DND-41 (cell line): ENCODE measurements at regions not wholly inside any gene's neighbourhood (a gene's known extent, or its start where the extent isn't known, plus 50 kb on each side); places are given as distances from the start of the nearest gene placed in this dataset.

Experiments used
- ATAC-seq: fragments of 200-7000 bp; cut with Tn5 transposase; 3 replicates; pipeline ENCODE4 v1.9.1; 2021; ENCODE audit warnings: low read depth; ENCODE audit not compliant: insufficient read depth
- DNase-seq: peaks from one replicate; pipeline ENCODE4 v3.0.0-alpha.2; 2020
- H2AFZ ChIP-seq: 2 replicates; pipeline ENCODE4 v1.6.0; 2012; ENCODE audit warnings: low read depth, low read length
- H3K27ac ChIP-seq: 2 replicates; pipeline ENCODE4 v1.5.1; 2012; ENCODE audit warnings: low read length, inconsistent platforms
- H3K27me3 ChIP-seq: fragments of 200-600 bp; sonication (generic); 2 replicates; pipeline ENCODE4 v1.6.0; 2012; ENCODE audit warnings: low read length, mild to moderate bottlenecking, inconsistent platforms; ENCODE audit not compliant: insufficient read depth, poor library complexity
- H3K36me3 ChIP-seq: 2 replicates; pipeline ENCODE4 v1.5.1; 2012; ENCODE audit warnings: low read length, inconsistent platforms; ENCODE audit not compliant: insufficient read depth
- H3K4me1 ChIP-seq: 2 replicates; pipeline ENCODE4 v1.5.1; 2012; ENCODE audit warnings: mild to moderate bottlenecking, low read length; ENCODE audit not compliant: insufficient read depth
- H3K4me2 ChIP-seq: 2 replicates; pipeline ENCODE4 v1.6.0; 2012; ENCODE audit warnings: mild to moderate bottlenecking, moderate library complexity, low read length, inconsistent platforms; ENCODE audit not compliant: insufficient read depth
- H3K4me3 ChIP-seq, 2 experiments: fragments of 200-600 bp in 1 of 2; shearing (Covaris generic) in 1 of 2; 2 replicates each; pipeline ENCODE4 v1.5.1; 2012 to 2016; ENCODE audit warnings: inconsistent platforms in 2 of 2, low read length in 2 of 2, mild to moderate bottlenecking in 2 of 2, low read depth in 1 of 2, moderate library complexity in 1 of 2
- H3K79me2 ChIP-seq: 2 replicates; pipeline ENCODE4 v1.6.0; 2012; ENCODE audit warnings: low read length, inconsistent platforms; ENCODE audit not compliant: insufficient read depth
- H3K9ac ChIP-seq: 2 replicates; pipeline ENCODE4 v1.6.0; 2012; ENCODE audit warnings: low read depth, mild to moderate bottlenecking, inconsistent platforms, low read length, moderate library complexity
- H3K9me3 ChIP-seq: 2 replicates; pipeline ENCODE4 v1.5.1; 2012; ENCODE audit warnings: low read length, moderate library complexity, mild to moderate bottlenecking, inconsistent platforms; ENCODE audit not compliant: insufficient read depth, severe bottlenecking
- H4K20me1 ChIP-seq: 2 replicates; pipeline ENCODE4 v1.6.0; 2012; ENCODE audit warnings: low read length; ENCODE audit not compliant: insufficient read depth
- EZH2 ChIP-seq: IDR thresholded peaks from 3 replicates; pipeline ENCODE4 v1.6.1; 2012; ENCODE audit warnings: borderline replicate concordance, low read depth, mild to moderate bottlenecking, moderate library complexity, low read length, inconsistent platforms; ENCODE audit not compliant: severe bottlenecking
- TF ChIP-seq, protein P1 (sequence below): IDR thresholded peaks from 2 replicates; pipeline ENCODE4 v1.5.1; 2012; ENCODE audit warnings: borderline replicate concordance, low read length, moderate library complexity, mild to moderate bottlenecking; ENCODE audit not compliant: poor library complexity, severe bottlenecking; ENCODE audit errors: extremely low read depth

GRCh38 chr15:98152156-98152555 lies 191.7 kb downstream of the ARRDC4 start:
- H3K79me2 ChIP-seq: no peaks in the 10 kb centered on the region
- no peaks in the 10 kb centered on the region for H3K27me3 ChIP-seq
- no peak overlapping the region for H2AFZ ChIP-seq
- ATAC-seq: no peak
- peak overlapping the region; percentile 68; the same call in 1 of the 2 replicates for H3K9ac ChIP-seq
- no peak for DNase-seq
- H3K4me2 ChIP-seq: no peak overlapping the region
- H3K27ac ChIP-seq: peak overlapping the region; percentile 99
- H3K4me3 ChIP-seq: peak overlapping the region in 1 of 2 experiments; percentile 30; a peak in 2 of 4 replicates
- TF ChIP-seq, protein P1, sequence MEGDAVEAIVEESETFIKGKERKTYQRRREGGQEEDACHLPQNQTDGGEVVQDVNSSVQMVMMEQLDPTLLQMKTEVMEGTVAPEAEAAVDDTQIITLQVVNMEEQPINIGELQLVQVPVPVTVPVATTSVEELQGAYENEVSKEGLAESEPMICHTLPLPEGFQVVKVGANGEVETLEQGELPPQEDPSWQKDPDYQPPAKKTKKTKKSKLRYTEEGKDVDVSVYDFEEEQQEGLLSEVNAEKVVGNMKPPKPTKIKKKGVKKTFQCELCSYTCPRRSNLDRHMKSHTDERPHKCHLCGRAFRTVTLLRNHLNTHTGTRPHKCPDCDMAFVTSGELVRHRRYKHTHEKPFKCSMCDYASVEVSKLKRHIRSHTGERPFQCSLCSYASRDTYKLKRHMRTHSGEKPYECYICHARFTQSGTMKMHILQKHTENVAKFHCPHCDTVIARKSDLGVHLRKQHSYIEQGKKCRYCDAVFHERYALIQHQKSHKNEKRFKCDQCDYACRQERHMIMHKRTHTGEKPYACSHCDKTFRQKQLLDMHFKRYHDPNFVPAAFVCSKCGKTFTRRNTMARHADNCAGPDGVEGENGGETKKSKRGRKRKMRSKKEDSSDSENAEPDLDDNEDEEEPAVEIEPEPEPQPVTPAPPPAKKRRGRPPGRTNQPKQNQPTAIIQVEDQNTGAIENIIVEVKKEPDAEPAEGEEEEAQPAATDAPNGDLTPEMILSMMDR: no peak
- TF ChIP-seq EZH2: no peak
- H4K20me1 ChIP-seq: no peaks in the 10 kb centered on the region
- H3K9me3 ChIP-seq: peaks cover 8% of the 10 kb centered on the region
- peaks cover 88% of the 10 kb centered on the region for H3K4me1 ChIP-seq
- H3K36me3 ChIP-seq: peaks cover 3% of the 10 kb centered on the region; the same call in 1 of the 2 replicates

- DNase-seq (no peak), ATAC-seq (no peak)
- Histone ChIP-seq H2AFZ (peak overlapping the region; percentile 38), H3K4me2 (no peak overlapping the region), H3K9me3 (peaks cover 8% of the 10 kb centered on the region), H4K20me1 (no peaks in the 10 kb centered on the region), H3K79me2 (no peaks in the 10 kb centered on the region), H3K27ac (peak overlapping the region; percentile 66), H3K4me1 (peaks cover 86% of the 10 kb centered on the region), H3K4me3 (no peak overlapping the region), H3K27me3 (no peaks in the 10 kb centered on the region), H3K36me3 (peaks cover 3% of the 10 kb centered on the region; the same call in 1 of the 2 replicates), H3K9ac (peak overlapping the region; percentile 16; the same call in 1 of the 2 replicates)
- no peak for TF ChIP-seq EZH2
- TF ChIP-seq, protein P1: no peak
These were observed 194.4 kb downstream of the ARRDC4 start for GRCh38 chr15:98154863-98155262.

GRCh38 chr15:98155356-98155755 lies 194.9 kb downstream of the ARRDC4 start:
- Histone ChIP-seq H3K27me3 (no peaks in the 10 kb centered on the region), H3K79me2 (no peaks in the 10 kb centered on the region), H3K4me3 (no peak overlapping the region), H4K20me1 (no peaks in the 10 kb centered on the region), H3K36me3 (peaks cover 3% of the 10 kb centered on the region; the same call in 1 of the 2 replicates), H3K27ac (peak overlapping the region; percentile 66), H3K4me2 (no peak overlapping the region), H2AFZ (peak overlapping the region; percentile 38), H3K9ac (peak overlapping the region; percentile 16; the same call in 1 of the 2 replicates), H3K9me3 (peaks cover 8% of the 10 kb centered on the region), H3K4me1 (peaks cover 86% of the 10 kb centered on the region)
- no peak for DNase-seq
- no peak for ATAC-seq
- TF ChIP-seq EZH2: no peak
- TF ChIP-seq, protein P1: no peak
